Panc1 (cell line): ENCODE measurements at regions not wholly inside any gene's neighbourhood (a gene's known extent, or its start where the extent isn't known, plus 50 kb on each side); places are given as distances from the start of the nearest gene placed in this dataset.

Experiments used
- ATAC-seq: fragments of 200-7000 bp; cut with Tn5 transposase; 2 replicates; pipeline ENCODE4 v1.9.1; 2020; ENCODE audit warnings: mild to moderate bottlenecking, moderate library complexity
- BruUV-seq: library from RNA; stranded (reverse); fragments of 400-500 nt; replicated peaks from 2 replicates; lab custom pipeline; 2021; lab: Mats Ljungman, UMichigan
- CTCF ChIA-PET: fragments of 300-600 bp; sonication (Branson Sonifier 250); formaldehyde crosslinking; loops from one replicate; lab custom pipeline; 2022; ENCODE audit warnings: antibody characterized with exemption; lab: Charles Lee
- POLR2A ChIA-PET: fragments of 300-600 bp; sonication (Branson Sonifier 250); formaldehyde crosslinking; loops from one replicate; lab custom pipeline; 2022; ENCODE audit warnings: antibody characterized with exemption; lab: Charles Lee
- DNase-seq: peaks from one replicate; pipeline ENCODE4 v3.0.0-alpha.2; 2010; ENCODE audit warnings: low read depth, low spot score
- H3K27ac ChIP-seq: 2 replicates; pipeline ENCODE4 v1.5.1; 2011; ENCODE audit warnings: mild to moderate bottlenecking, low read length, inconsistent platforms
- H3K27me3 ChIP-seq: fragments of 200-500 bp; sonication (Bioruptor generic); 2 replicates; pipeline ENCODE4 v1.6.0; 2014; ENCODE audit warnings: low read length, inconsistent platforms; ENCODE audit not compliant: control insufficient read depth, insufficient read depth
- H3K36me3 ChIP-seq: fragments of 200-500 bp; sonication (Bioruptor generic); 2 replicates; pipeline ENCODE4 v1.5.1; 2014; ENCODE audit warnings: inconsistent platforms, mild to moderate bottlenecking, low read length, moderate library complexity; ENCODE audit not compliant: control insufficient read depth, insufficient read depth
- H3K4me1 ChIP-seq: 2 replicates; pipeline ENCODE4 v1.5.1; 2011; ENCODE audit warnings: inconsistent platforms, mild to moderate bottlenecking, low read length, moderate library complexity; ENCODE audit not compliant: control insufficient read depth, insufficient read depth
- H3K4me3 ChIP-seq, 2 experiments: 2 replicates each; pipeline ENCODE4 v1.5.1; 2011 to 2012; ENCODE audit warnings: low read depth in 2 of 2, low read length in 2 of 2, mild to moderate bottlenecking in 2 of 2, inconsistent platforms in 1 of 2, moderate library complexity in 1 of 2
- H3K9me3 ChIP-seq: fragments of 200-500 bp; sonication (Bioruptor generic); 2 replicates; pipeline ENCODE4 v1.5.1; 2014; ENCODE audit warnings: low read depth, mild to moderate bottlenecking, inconsistent platforms, low read length, moderate library complexity; ENCODE audit not compliant: control insufficient read depth, insufficient read depth
- POLR2AphosphoS5 ChIP-seq: IDR thresholded peaks from 2 replicates; pipeline ENCODE4 v1.6.1; 2012; ENCODE audit warnings: mild to moderate bottlenecking, low read depth, low read length, moderate library complexity
- SIN3A ChIP-seq: IDR thresholded peaks from 2 replicates; pipeline ENCODE4 v1.6.1; 2012; ENCODE audit warnings: low read depth, mild to moderate bottlenecking, low read length, moderate library complexity, borderline replicate concordance; ENCODE audit not compliant: insufficient read depth
- TCF7L2 ChIP-seq: IDR thresholded peaks from 2 replicates; pipeline ENCODE4 v1.6.1; 2011; ENCODE audit warnings: mild to moderate bottlenecking, low read depth, low read length, inconsistent platforms
- in situ Hi-C: cut with HindIII; loops from 2 replicates; pipeline ENCODE4 v1.10.0; 2016; ENCODE audit warnings: low sequenced_read_pairs, low pct_unique_long_range_greater_than_20kb
- intact Hi-C: fragments of 100-400 bp; cut with micrococcal nuclease; formaldehyde crosslinking; loops from one replicate; pipeline ENCODE4 v1.10.0; 2022; ENCODE audit not compliant: unreplicated experiment
- TF ChIP-seq, protein P1 (sequence below): fragments of 450-650 bp; IDR thresholded peaks from 2 replicates; pipeline ENCODE4 v1.5.1; 2017; ENCODE audit warnings: mild to moderate bottlenecking
- TF ChIP-seq, protein P2 (sequence below), 2 experiments: IDR thresholded peaks; 2 replicates each; pipeline ENCODE4 v1.6.1; 2011 to 2012; ENCODE audit warnings: low read depth in 2 of 2, control low read depth in 1 of 2, low read length in 1 of 2, mild to moderate bottlenecking in 1 of 2, moderate library complexity in 1 of 2; ENCODE audit not compliant: insufficient read depth in 1 of 2

DNA sequence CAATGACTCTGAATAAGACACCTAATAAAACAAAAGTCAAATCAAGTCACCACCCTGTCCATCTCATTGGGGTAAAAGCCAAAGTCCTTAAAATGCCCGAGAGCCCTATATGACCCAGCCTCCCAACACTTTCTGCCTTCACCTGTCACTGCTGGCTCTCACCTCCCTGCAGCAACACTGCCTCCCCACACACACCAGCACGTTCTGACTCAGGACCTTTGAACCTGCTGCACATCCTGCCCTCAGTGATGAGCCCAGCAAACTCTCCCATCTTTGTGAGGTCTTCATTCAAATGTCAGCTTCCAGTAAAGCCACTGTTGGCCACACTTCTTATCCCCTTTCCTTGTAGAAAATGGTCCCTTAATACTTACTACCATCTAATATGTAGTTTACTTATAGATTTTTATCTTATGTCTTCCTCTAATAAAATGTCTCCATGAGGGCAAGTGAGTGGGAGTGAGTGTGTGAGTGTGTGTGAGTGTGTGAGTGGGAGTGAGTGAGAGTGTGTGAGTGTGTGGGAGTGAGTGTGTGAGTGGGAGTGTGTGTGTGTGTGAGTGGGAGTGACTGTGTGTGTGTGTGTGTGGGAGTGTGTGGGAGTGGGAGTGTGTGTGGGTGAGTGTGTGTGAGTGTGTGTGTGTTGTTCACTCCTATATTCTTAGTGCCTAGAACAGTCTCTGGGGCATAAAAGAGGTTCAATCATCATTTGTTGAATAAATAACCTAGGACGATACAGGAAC, 504.7 kb downstream of the EIPR1 start:
- H3K4me1 ChIP-seq = no peaks in the 10 kb centered on the region
- ChIA-PET POLR2A (no interaction called here), CTCF (no interaction called here)
- ATAC-seq (no peak), DNase-seq (no peak)
- no peaks in the 10 kb centered on the region for H3K36me3 ChIP-seq
- H3K27ac ChIP-seq = no peak overlapping the region
- TF ChIP-seq, protein P1, sequence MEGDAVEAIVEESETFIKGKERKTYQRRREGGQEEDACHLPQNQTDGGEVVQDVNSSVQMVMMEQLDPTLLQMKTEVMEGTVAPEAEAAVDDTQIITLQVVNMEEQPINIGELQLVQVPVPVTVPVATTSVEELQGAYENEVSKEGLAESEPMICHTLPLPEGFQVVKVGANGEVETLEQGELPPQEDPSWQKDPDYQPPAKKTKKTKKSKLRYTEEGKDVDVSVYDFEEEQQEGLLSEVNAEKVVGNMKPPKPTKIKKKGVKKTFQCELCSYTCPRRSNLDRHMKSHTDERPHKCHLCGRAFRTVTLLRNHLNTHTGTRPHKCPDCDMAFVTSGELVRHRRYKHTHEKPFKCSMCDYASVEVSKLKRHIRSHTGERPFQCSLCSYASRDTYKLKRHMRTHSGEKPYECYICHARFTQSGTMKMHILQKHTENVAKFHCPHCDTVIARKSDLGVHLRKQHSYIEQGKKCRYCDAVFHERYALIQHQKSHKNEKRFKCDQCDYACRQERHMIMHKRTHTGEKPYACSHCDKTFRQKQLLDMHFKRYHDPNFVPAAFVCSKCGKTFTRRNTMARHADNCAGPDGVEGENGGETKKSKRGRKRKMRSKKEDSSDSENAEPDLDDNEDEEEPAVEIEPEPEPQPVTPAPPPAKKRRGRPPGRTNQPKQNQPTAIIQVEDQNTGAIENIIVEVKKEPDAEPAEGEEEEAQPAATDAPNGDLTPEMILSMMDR = no peak
- TF ChIP-seq, protein P2, sequence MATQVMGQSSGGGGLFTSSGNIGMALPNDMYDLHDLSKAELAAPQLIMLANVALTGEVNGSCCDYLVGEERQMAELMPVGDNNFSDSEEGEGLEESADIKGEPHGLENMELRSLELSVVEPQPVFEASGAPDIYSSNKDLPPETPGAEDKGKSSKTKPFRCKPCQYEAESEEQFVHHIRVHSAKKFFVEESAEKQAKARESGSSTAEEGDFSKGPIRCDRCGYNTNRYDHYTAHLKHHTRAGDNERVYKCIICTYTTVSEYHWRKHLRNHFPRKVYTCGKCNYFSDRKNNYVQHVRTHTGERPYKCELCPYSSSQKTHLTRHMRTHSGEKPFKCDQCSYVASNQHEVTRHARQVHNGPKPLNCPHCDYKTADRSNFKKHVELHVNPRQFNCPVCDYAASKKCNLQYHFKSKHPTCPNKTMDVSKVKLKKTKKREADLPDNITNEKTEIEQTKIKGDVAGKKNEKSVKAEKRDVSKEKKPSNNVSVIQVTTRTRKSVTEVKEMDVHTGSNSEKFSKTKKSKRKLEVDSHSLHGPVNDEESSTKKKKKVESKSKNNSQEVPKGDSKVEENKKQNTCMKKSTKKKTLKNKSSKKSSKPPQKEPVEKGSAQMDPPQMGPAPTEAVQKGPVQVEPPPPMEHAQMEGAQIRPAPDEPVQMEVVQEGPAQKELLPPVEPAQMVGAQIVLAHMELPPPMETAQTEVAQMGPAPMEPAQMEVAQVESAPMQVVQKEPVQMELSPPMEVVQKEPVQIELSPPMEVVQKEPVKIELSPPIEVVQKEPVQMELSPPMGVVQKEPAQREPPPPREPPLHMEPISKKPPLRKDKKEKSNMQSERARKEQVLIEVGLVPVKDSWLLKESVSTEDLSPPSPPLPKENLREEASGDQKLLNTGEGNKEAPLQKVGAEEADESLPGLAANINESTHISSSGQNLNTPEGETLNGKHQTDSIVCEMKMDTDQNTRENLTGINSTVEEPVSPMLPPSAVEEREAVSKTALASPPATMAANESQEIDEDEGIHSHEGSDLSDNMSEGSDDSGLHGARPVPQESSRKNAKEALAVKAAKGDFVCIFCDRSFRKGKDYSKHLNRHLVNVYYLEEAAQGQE (IDR thresholded peaks at IDR 0.05; ENCODE audit: insufficient read depth in 1 of 2, low read depth in 2 of 2, low read length in 1 of 2) = no peak
- no peak for TF ChIP-seq SIN3A
- intact Hi-C loops = no loop called here
- H3K9me3 ChIP-seq = no peaks in the 10 kb centered on the region
- no peak overlapping the region for H3K4me3 ChIP-seq
- in situ Hi-C loops = no loop called here
- BruUV-seq = no TSS peak
- peaks cover 3% of the 10 kb centered on the region; the same call in 1 of the 2 replicates for H3K27me3 ChIP-seq

DNA sequence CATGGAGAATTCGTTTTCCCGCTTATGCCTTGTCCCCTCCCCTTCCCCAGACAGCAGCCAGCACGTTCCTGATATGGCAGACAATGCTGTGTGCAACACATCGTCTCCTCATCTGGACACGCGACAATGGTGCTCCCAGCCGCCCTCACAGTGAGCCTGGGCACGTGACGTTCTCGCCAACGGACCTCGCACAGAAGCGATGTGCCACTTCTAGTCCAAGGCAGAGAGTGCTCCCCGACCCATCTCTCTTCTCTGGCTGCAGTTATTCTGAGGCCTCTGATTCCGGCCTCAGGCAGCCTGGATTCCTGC, 505.4 kb downstream of the EIPR1 start:
- H3K27ac ChIP-seq = no peak overlapping the region
- H3K9me3 ChIP-seq = no peaks in the 10 kb centered on the region
- no peak overlapping the region for H3K4me3 ChIP-seq
- intact Hi-C loops = no loop called here
- ChIA-PET POLR2A (no interaction called here), CTCF (no interaction called here)
- peaks cover 3% of the 10 kb centered on the region; the same call in 1 of the 2 replicates for H3K27me3 ChIP-seq
- in situ Hi-C loops = no loop called here
- TF ChIP-seq, protein P2 (IDR thresholded peaks at IDR 0.05; ENCODE audit: insufficient read depth in 1 of 2, low read depth in 2 of 2, low read length in 1 of 2) = no peak
- TF ChIP-seq POLR2AphosphoS5 = no peak
- TF ChIP-seq SIN3A = no peak
- no peak for TF ChIP-seq TCF7L2
- TF ChIP-seq, protein P1 = no peak
- no peaks in the 10 kb centered on the region for H3K4me1 ChIP-seq
- ATAC-seq = no peak
- no TSS peak for BruUV-seq
- DNase-seq = no peak
- H3K36me3 ChIP-seq = no peaks in the 10 kb centered on the region
